ENCODE measurements at regions not wholly inside any gene's neighbourhood (a gene's known extent, or its start where the extent isn't known, plus 50 kb on each side); places are given as distances from the start of the nearest gene placed in this dataset.

GRCh38 chr4:29636961-29637360 is 1083.2 kb upstream of the PCDH7 start:
- no peak for TF ChIP-seq CTCF (IDR thresholded peaks at IDR 0.05; ENCODE audit: extremely low read depth in 1 of 2, insufficient read depth in 1 of 2, low read depth in 1 of 2, low read length in 2 of 2)
- TF ChIP-seq POLR2A (IDR thresholded peaks at IDR 0.05; ENCODE audit: low read depth, low read length), result no peak
- no peak for TF ChIP-seq FOS (IDR thresholded peaks at IDR 0.05; ENCODE audit: borderline replicate concordance, insufficient read depth, low read length)
- TF ChIP-seq MYC (IDR thresholded peaks at IDR 0.05; ENCODE audit: low read depth, low read length), result no peak
- no peak for TF ChIP-seq EZH2 (IDR thresholded peaks at IDR 0.05; ENCODE audit: borderline replicate concordance, low read depth, low read length, severe bottlenecking)
- TF ChIP-seq POLR2AphosphoS5 (IDR thresholded peaks at IDR 0.05; ENCODE audit: insufficient read depth, low read depth, low read length), result no peak
- TF ChIP-seq, protein P1, sequence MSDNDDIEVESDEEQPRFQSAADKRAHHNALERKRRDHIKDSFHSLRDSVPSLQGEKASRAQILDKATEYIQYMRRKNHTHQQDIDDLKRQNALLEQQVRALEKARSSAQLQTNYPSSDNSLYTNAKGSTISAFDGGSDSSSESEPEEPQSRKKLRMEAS (IDR thresholded peaks at IDR 0.05; ENCODE audit: insufficient read depth, insufficient read length), result no peak
- TF ChIP-seq JUN (IDR thresholded peaks at IDR 0.05; ENCODE audit: borderline replicate concordance, insufficient read depth, insufficient read length, low read depth), result no peak
- TF ChIP-seq GATA2 (IDR thresholded peaks at IDR 0.05; ENCODE audit: insufficient read depth, insufficient read length, low read depth, low read length), result no peak

All from endothelial cell of umbilical vein (primary cell).